ENCODE measurements at regions not wholly inside any gene's neighbourhood (a gene's known extent, or its start where the extent isn't known, plus 50 kb on each side); places are given as distances from the start of the nearest gene placed in this dataset.

DNA sequence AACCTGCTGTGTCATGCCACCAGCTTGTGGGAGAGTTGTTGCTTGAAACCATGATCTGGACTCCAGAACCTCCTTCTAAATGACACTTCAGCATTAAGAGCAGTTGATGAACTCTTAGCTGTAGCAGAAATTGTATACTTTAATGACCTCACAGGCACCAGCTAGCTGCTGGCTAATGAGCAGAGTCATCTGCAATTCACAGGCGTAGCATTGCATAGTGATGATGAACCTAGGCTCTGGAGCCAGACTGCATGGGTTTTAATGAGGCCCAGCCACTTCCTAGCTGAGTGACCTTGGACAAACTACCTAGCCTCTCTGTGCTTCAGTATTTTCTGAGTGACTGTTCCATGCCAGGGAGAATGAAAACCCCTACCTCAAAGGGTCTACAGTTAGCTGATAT, 407.1 kb downstream of the LMO4 start:
- no peak for DNase-seq

DNA sequence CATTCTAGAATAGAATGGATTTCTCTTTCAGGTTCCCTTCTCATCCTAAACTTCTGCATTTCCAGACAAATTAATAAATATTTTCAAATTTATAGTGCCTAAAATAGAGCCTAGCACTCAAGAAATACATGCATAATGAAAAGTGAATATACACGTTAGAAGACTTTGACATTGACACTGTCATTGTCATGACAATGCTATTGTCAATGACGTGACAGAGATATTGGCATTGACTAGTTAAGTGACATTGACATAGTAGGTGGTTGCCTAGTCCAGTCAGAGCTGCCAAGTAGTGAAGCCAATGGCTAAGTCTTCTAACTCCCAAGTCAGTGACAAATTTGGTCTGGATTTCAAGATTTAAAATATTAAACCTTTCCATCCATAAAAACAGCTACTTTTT, 410.5 kb downstream of the LMO4 start:
- DNase-seq: no peak

DNA sequence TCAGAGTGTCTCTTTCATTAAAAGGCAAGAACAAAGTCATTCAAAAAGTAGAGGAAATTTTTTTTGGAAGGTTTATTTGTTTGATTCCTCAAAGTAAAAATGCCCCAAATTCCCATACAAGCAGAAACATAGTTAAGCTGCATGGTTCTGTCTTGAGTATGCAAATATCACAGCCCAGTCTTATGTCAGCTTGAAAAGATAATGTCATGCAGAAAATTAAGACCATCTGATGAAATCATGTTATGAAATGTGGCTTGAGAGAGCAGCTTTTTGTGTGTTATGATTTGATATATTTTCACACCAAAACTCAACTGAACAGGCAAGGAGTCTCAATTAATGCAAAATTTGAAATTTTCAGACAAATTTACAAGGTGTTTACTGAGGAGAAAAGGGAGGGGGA, 411.0 kb downstream of the LMO4 start:
- DNase-seq: no peak

DNA sequence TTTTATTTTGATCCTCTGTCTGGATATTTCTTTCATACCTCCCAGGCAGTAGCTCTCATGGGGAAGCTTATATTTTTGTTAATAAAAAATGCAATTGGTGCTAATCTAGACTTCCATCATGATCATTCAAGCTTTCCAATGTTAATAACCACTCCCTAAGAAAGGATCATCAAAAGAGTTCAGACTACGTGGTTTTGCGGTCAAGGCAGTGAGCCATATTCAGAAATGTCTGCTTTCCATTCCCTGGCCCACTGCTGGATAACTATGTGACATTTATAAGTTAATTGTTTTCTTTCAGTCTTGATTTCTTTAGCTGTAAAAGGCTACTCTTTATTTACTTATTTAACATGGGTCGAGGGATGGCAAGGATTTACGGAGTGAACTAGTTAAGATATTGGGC, 414.6 kb downstream of the LMO4 start:
- DNase-seq: no peak

DNA sequence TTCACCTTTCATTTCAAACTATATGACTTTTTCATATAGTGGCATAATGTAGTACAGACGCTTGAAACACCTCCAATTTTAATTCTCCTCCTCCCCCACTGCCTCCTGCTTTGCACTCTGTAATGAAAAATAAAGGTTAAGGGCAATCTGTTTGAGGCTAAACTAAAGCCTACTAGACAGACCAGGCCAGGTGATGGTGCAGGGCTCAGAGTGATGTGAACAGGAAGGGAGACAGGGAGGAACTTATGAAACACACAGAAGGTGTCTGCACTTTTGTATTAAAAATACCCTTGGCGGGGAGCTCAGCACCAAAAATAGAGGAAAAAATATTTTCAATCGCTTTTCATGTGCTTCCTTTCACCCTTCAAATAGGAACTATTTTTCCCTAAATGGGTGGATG, 415.4 kb downstream of the LMO4 start:
- DNase-seq: no peak

DNA sequence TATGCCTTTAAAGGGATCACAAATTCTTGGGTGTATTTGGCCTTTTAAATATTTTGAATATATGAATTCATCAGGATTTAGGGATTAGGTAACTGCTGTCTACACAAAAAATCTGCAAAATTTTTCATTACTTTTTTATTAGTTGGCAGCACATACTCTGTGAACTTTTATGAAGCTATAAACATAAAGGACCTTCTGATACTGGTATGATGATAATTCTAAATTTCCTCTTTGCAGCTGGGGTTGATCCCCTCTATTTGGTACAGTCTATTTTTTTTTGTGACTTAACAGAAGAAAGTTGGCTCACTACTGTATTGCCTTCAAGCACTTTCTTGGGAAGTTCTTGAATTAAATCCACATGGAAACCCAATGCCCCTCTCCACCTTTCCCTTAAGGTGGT, 416.1 kb downstream of the LMO4 start:
- no peak for DNase-seq

DNA sequence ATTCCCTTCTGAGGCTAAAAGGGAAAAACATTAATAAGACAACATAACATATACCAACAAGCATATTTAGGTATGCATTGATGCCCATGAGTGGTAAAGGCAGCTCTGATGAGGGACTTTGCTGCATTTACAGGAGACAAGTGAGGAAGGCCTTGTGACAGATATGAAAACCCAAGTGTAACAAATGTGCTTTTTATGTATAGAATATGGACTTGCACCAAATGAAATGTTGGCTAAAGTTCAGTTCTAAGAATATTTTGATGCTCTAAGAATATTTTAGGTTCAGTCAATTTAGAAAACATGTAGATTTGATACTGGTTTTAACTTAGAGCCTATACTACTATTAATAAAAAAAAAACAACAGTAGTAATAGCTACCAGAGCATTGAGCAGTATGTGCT, 424.7 kb downstream of the LMO4 start:
- no peak for DNase-seq

DNA sequence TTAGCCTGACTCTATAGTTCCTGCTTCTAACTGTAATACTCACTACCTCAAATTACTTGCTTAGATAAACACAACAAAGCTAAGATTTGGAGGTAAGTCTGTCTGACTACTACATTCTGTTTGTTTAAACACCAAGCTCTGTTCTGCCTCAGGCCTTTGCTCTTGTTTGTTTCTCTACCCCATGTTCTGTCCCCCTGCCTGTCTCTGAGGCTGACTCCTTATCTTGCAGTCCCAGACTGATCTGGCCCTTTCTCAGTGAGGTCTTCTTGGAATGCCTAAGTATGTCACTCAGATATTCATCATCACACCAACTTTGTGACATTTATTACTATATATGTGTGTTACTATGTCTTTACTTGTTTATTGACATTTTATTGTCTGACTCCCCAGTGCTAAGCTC, 425.5 kb downstream of the LMO4 start:
- DNase-seq: no peak

DNA sequence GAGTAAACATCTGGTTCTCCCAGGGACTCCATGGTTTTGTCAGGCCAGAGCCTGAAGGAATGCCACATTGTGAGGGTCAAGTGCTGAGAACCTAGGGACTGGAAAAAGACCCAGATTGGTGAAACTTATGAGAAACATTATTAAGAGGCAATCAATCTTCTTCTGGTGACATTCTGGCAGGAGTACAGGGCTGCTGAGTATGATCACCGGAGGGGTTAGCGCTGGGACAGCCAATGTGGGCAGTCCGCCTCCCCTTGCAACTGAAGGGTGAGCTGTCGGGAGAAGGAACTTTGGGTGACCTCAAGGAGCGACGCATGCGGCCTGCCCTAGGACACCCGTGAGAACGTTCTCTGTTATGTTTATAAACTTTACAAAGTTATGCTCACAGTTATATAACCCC, 429.0 kb downstream of the LMO4 start:
- DNase-seq: no peak

DNA sequence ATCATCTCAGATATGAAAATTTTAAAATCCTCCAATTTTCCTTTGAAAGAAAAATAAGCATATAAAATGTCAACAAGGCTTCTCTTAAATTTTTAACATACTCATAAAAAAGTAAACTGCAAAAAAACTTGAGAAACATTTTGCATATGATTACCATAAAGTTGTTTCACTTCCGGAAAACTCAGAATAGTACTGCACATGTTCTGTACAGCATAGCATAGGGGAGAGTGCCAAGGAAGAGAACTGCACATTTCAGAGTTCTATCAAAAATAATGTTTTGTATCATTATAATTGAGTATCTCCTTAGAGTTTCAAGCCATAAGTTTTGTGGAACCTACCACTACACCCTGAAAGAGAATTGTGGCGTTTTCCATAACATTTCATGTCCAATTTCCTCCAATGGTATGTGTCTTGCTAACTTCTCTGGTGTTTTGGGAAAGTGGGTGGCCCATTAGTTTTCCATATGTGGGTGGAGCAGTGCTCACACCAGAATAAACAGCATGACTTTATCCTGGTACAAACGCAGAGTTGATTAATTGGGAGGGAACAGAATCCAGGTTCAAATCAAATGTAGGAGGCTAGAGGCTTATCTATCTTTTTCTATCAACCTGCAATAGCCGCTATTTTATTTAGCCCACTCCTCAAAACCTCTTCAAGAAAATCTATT, 430.9 kb downstream of the LMO4 start:
- no peak for DNase-seq

DNA sequence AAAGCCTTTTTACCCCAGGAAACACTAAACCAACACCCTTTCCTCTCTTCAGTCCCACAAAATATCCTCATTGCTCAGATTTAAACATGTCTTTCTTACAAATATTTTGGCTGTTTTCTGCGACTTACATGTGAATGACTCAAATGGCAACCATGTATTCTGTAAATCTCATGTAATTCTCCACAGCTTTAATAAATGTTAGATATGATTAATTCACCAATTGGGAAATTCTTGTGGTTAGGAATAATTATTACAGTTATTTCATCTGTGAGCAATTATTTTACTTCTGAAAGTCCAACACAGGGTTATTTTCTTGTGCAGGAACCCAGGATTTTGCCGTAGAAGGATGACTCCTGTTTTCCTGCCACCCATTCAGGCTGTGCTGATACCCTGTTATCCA, 431.5 kb downstream of the LMO4 start:
- no peak for DNase-seq

DNA sequence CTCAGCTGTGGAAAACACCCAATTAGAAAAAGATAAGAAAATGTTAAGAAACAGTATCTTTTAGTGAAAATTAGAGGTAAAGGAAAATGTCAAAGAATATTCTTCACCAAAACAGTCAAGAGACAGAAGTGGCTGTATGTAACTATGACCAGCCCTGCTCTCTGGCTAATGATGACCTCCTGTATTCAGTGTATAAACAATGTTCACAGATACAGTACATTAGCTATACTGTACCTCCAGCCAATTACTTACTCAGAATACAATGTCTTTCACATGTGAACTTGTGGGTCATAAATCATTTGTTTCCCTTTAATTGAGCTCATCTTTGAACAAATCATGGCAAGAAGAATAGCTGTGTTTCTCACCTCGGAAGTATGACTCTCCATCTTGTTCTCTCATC, 432.0 kb downstream of the LMO4 start:
- DNase-seq: no peak

DNA sequence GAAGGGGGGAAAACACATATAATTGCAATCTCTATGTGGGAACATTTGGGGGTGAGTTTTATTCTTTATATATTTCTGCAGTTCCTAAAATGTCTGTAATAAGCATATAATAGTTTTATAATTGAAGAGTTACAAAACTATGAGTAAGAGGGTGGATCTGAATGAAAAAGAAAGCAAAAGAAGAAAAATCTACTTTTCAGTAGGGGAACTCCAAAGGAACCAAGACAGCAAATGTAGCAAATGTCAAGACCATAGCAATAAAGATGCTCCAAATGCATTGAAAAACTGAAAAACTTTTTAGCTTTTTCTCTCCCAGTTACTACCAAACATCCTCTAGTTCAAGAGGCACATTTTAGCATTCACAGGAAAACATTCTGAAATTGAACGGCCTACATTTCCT, 434.8 kb downstream of the LMO4 start:
- DNase-seq: no peak

DNA sequence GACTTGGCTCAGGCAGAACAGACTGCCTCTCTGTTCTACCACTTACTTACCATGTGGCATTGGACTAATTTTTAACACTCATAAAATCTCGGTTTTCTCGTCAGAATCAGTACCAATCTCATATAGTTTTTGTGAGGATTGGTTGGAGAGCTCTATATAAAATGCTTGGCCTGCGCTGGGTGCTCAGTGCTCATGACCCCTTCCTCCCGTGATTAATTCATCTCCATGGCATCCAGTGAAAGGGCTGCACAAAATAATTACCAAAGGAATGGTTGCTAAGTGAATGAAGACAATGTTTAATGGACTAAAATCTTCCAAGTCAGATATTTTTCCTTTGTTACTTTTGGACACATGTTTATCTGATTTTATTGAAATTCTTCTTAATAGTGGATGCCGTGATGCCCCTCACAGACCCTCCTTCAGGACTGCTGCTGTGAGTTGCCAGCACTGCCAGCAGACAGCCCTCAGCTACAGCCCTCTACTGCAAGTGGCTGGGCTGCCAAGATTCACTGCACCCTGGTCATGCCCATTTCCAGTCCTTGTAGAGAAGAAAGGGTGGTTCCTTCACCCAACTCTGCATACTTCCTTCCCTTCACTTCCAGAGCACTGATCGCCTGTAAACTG, 436.5 kb downstream of the LMO4 start:
- DNase-seq: no peak

DNA sequence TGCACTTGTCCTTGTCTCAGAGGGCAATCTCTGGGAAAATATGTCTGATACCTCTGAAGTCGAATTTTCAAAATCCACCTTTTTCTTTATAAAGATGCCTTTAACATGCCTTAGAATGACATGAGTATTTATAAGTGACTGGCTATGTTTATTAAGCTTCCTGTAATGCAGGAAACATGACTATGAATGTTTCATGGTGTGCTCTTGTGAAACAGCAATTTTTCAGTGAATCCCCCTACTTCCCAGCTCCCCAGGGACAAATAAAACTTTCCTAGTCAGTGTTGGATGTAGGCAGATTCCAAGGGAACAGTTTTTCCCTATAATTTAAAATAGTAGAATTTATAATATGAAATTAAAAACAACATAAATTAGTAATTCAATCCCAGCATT, 437.0 kb downstream of the LMO4 start:
- DNase-seq: no peak

DNA sequence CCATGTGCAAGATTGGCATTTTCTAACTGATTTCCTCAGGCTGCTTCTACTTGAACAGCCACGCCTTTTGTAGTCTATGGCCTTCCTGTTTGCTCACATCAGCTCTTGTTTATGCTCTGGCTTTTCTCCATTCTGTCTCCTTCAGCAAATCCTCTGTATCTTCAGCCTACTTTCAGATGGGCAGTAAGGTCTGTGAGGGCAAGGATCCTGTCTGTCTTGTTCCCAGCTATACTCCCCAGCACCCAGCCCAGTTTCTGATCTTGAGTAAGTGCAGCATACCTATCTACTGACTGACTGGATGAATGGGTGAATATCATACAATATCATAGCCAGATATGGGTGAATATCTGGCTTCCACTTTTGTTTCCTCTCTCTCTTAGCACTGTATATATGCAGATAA, 438.1 kb downstream of the LMO4 start:
- no peak for DNase-seq

DNA sequence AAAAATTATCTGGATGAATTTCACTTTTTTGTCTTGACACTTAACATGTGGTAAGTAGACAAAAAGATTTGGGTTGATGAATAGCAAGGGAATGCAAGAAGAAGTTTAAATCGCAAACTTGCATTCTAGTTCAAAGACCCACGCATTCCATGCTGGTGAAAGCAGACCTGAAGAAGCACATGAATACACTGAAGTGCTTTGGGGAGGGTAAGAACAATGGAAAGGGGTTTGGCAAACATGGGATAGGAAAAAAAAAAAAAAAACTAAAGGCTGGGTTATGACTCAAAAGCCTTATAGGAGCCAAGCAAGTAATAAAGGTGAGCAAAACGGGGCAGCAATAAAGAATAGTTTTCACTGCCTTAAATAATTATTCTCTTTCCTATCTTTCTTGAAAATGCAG, 450.2 kb downstream of the LMO4 start:
- no peak for DNase-seq

DNA sequence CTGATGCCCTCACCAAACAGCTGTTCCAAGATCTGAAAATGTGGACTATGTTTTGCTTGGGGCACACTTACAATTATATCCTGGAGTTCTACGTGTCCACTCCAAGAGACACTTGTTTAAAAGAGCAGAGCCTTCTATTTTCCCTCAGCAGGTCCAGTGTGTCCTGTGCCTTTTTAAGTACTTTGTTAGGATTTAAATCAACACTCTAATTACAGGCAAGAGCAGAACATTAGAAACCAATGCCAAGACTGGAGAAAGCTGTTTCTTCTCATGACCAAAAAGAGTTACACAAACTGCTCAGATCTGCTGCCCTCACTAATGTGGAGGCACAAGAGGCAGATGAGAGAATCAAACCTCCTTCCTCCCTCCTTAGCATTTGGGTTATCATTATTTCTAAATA, 452.9 kb downstream of the LMO4 start:
- no peak for DNase-seq

DNA sequence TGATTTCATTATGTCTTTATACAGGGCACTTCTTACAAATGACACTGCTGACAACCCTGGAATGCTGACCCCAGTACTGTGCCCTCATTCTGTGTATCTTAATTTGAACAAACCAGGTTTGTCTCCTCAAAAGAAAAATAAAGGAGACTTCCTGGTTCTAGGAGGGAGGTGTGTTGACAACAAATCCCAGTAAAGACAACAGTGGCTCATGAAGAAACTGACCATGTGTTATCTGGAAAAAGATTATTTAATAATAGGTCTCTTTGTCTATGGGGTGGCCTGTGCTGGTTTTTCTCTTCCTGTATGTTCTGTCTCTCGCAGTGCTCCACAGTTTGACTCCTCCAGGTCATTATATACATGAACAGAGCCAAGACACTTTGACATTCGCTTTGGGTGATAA, 454.6 kb downstream of the LMO4 start:
- no peak for DNase-seq

DNA sequence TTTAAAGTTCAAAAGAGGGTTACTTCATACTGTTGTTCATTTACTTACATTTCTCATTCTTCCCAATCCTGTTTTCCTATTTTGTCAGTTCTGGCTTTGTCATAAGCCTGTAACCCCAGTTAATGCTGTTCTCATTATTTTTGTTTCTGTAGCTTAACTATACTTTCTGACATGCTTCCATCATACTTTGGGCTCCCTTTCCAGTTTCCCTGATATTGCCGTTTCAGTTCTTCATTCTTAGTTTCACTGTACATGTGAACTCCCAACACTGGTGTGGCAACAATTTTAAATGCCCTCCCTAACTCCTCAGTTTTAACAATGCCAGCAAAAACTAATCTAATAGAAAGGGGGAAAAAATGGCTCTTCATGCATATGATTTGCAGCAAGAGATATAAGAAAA, 456.7 kb downstream of the LMO4 start:
- DNase-seq: no peak

DNA sequence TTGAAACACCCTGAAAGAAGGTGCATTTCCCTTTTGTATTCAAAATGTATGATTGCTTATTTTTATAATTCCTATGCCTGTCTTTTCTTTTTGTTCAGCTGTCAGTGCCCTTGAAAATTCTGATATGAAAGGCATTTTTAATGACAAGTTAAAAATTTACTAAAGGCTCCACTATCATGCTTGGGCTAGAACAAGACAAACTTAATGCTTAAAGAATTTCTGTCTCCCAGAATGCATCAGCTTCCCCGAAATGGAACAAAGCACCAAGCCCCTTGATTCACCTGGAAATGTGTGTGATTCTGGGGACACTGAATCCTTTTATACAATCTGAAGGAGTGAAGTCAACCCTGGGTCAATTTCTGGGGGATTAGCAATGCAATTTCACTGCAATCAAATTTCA, 457.5 kb downstream of the LMO4 start:
- no peak for DNase-seq

DNA sequence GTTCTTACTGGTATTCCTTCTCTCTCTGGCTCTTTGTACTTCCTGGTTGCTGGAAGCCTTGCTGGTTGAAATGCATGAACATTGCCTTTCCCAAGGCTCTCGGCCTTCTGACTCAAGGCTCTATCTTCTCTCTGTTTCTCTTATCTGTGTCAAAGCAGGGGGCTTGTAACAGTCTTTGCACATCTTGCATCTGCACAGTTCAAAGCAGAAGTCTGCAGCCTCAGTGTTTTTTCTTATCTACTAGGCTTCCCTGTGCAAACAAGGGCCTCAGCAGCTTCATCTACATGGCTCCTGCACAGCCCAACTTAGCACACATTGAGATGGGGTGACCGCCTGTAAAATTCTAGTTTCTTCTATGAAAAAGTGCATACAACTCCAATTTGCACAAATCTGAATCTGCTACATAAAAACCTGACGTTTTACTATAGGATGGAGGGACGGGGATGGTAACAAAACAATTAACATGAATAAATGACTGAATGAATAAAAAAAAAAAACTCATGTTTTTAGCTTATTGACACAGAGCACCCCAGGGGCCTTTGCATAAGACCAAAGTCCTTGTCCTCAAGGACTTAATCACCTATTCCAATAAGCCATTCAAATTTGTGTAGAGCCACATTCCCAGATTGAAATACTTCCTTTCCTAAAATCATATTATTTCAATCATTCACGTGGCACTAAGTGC, 458.3 kb downstream of the LMO4 start:
- DNase-seq: no peak

DNA sequence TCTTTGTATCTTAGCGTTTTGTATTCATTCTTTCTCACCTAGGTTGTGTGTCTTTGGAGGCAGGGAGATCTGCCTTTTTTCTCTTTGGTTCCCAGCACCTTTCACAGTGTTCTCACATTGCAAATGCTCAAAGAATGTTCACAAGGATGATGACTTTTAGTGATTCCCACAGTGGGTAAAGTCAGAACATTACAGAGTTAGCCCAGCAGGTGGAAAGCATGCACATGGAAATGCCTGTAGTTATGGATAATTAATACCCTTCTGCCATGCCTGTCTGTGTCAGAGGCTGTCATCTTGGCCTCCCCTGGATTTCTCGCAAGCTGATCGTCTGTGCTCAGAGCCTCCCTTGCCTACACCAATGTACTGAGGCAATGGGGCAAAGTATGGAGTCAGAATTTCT, 458.9 kb downstream of the LMO4 start:
- no peak for DNase-seq

DNA sequence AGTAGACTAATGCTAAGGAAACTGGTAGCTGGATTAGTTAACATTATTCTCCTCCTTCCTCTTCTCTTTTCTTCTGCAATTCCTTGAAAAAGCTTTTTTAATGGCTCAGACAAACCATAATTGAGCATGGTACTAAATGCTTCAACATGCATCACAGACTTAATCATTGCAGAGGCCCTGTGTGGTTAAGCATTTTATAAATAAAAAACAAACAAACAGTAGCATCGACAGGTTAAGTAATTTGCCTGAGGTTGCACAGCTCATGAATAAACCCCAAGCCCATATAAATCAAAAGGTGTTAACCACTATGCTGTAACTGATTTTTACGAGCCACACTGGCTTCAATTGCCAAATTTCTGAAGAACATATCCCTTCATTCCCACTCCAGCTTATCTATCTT, 462.1 kb downstream of the LMO4 start:
- DNase-seq: no peak
